ENCODE measurements at regions not wholly inside any gene's neighbourhood (a gene's known extent, or its start where the extent isn't known, plus 50 kb on each side); places are given as distances from the start of the nearest gene placed in this dataset.
"Not testable (repeated sequence)": the region's sequence is repeated elsewhere in the genome, so short reads cannot be mapped to it uniquely, and the experiment has no call there.

DNA sequence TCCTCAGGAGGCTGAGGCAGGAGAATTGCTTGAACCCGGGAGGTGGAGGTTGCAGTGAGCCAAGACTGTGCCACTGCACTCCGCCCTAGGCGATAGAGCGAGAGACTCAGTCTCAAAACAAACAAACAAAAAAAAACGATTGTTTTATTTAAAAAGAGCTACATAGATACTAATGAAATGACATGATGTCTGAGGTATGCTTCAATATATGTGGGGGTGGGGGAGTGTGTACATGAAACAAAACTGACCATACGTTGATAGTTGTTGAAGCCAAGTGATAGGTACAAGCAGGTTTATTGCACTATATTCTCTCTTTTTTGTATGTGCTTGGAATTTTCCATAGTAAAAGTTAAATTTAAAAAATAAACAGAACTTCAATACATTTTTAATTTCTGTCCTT is 240.1 kb downstream of the TFAP2A start:
- no peaks in the 10 kb centered on the region for H3K36me3 ChIP-seq (ENCODE audit: low read depth)
- no peaks in the 10 kb centered on the region for H3K4me1 ChIP-seq (ENCODE audit: low read depth)
- ATAC-seq (no peak), DNase-seq (no peak)
- no peaks in the 10 kb centered on the region for H3K9me3 ChIP-seq
- no peak overlapping the region for H3K4me3 ChIP-seq
- intact Hi-C loops (cut with DNase I, micrococcal nuclease): no loop called here
- TF ChIP-seq, protein P1, sequence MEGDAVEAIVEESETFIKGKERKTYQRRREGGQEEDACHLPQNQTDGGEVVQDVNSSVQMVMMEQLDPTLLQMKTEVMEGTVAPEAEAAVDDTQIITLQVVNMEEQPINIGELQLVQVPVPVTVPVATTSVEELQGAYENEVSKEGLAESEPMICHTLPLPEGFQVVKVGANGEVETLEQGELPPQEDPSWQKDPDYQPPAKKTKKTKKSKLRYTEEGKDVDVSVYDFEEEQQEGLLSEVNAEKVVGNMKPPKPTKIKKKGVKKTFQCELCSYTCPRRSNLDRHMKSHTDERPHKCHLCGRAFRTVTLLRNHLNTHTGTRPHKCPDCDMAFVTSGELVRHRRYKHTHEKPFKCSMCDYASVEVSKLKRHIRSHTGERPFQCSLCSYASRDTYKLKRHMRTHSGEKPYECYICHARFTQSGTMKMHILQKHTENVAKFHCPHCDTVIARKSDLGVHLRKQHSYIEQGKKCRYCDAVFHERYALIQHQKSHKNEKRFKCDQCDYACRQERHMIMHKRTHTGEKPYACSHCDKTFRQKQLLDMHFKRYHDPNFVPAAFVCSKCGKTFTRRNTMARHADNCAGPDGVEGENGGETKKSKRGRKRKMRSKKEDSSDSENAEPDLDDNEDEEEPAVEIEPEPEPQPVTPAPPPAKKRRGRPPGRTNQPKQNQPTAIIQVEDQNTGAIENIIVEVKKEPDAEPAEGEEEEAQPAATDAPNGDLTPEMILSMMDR (IDR thresholded peaks at IDR 0.05): no peak

DNA sequence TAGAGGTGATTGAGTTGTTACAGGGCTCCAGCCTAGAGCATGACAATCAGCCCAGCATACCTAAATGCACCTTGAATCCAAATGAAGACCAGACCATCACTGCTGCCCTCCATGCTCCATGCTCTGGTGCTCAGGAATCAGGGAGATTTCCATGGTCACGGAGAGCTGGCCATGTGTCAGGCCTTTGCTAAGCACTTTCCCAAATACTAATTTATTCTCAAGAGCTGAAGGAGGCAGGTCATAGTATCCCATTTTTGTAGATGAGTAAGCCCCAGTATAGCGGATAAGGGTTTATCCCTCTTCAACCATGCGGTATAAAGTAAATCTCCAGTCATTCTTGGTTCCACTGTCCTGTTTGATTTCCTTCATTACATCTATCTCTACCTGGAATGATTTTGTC is 240.8 kb downstream of the TFAP2A start:
- intact Hi-C loops (cut with DNase I, micrococcal nuclease): no loop called here
- TF ChIP-seq, protein P1 (IDR thresholded peaks at IDR 0.05): no peak
- no peaks in the 10 kb centered on the region for H3K9me3 ChIP-seq
- no peak for ATAC-seq
- no peaks in the 10 kb centered on the region for H3K36me3 ChIP-seq (ENCODE audit: low read depth)
- H3K4me1 ChIP-seq (ENCODE audit: low read depth): no peaks in the 10 kb centered on the region
- H3K4me3 ChIP-seq: no peak overlapping the region
- DNase-seq: no peak

DNA sequence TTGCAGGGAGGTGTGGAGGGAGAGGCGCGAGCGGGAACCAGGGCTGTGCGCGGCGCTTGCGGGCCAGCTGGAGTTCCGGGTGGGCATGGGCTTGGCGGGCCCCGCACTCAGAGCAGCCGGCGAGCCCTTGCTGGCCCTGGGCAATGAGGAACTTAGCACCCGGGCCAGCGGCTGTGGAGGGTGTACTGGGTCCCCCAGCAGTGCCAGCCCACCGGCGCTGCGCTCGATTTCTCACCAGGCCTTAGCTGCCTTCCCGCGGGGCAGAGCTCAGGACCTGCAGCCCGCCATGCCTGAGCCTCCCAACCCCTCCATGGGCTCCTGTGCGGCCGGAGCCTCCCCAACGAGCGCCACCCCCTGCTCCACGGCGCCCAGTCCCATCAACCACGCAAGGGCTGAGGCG is 243.2 kb downstream of the TFAP2A start:
- ATAC-seq; H3K4me3 ChIP-seq; H3K9me3 ChIP-seq; H3K36me3 ChIP-seq (ENCODE audit: low read depth); DNase-seq; H3K4me1 ChIP-seq (ENCODE audit: low read depth); intact Hi-C loops (cut with DNase I, micrococcal nuclease): not testable (repeated sequence)

DNA sequence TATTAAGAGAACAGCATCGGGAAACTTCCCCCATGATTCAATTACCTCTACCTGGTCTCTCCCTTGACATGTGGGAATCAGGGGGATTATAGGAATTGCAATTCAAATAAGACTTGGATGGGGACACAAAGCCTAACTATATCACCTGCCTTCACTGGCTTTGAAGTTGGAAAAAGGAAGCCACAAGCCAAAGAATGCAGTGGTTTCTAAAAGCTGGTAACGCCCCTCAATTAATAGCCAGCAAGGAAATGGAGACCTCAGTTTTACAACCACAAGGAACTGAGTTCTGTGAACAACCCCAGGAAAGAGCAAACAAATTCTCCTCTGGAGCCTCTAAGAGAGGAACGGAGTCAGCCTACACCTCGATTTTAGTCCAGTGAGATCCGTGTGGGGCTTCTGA is 244.1 kb downstream of the TFAP2A start:
- ATAC-seq (no peak), DNase-seq (no peak)
- H3K4me1 ChIP-seq (ENCODE audit: low read depth): no peaks in the 10 kb centered on the region
- intact Hi-C loops (cut with DNase I, micrococcal nuclease): no loop called here
- H3K4me3 ChIP-seq: no peak overlapping the region
- no peaks in the 10 kb centered on the region for H3K9me3 ChIP-seq
- no peaks in the 10 kb centered on the region for H3K36me3 ChIP-seq (ENCODE audit: low read depth)
- TF ChIP-seq, protein P1 (IDR thresholded peaks at IDR 0.05): no peak

DNA sequence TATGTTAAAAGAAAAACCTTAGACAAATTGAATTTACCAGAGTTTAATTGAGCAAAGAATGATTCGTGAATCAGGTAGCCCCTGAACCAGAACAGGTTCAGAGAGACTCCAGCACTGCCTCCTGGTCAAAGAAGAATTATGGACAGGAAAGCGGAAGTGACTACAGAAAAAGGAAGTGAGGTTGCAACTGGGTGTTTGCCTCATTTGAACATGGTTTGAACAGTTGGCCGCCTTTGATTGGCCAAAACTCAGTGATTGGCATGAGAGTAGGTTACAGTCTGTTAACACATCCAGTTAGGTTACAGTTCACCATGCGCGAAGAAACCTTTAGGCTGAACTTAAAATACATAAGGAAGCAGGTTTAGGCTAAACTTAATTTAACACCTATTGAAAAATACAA is 248.8 kb downstream of the TFAP2A start:
- TF ChIP-seq, protein P1 (IDR thresholded peaks at IDR 0.05): no peak
- intact Hi-C loops (cut with DNase I, micrococcal nuclease): no loop called here
- DNase-seq (no peak), ATAC-seq (no peak)
- H3K4me3 ChIP-seq: no peak overlapping the region
- H3K36me3 ChIP-seq (ENCODE audit: low read depth): no peaks in the 10 kb centered on the region
- H3K9me3 ChIP-seq: no peaks in the 10 kb centered on the region
- no peaks in the 10 kb centered on the region for H3K4me1 ChIP-seq (ENCODE audit: low read depth)

DNA sequence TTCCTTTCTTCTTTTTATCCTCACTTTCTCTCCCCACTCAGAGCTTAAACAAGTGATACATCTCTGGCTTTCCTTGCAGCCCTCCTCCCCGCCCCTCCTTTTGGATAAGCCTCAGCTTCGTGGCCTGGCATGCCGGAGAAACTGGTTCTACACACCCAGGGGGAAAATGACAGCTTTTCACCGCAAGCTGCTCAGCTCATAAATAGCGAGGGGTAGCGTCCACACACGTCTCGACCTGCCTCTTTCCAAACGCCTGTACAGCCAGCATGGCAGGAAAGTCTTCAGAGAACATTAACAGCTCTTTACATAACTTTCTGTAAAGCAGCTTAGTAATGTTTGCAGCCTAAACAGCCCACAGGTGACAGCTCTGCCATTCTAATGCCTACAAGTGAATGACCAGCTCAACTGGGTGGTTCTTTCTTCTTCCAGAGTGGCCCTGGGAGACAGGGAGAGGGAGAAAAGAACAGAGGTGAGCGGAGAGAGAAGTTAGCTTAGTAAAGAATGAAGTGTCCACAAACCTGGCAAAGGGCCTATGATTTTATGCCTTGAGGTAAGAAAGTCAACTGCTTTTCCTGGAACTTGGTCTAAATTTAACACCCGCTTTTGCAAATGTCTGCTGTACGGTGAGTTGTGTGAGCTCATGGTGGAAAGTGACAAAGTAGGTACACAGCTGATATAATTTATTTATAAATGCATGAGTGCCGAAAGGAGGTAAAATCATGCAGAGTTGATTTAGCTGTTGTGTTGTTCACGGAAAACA is 251.5 kb downstream of the TFAP2A start:
- TF ChIP-seq, protein P1 (IDR thresholded peaks at IDR 0.05): no peak
- Histone ChIP-seq H3K36me3 (ENCODE audit: low read depth) (no peaks in the 10 kb centered on the region), H3K4me3 (no peak overlapping the region), H3K4me1 (ENCODE audit: low read depth) (no peaks in the 10 kb centered on the region), H3K9me3 (no peaks in the 10 kb centered on the region)
- ATAC-seq (no peak), DNase-seq (no peak)
- intact Hi-C loops (cut with DNase I, micrococcal nuclease): no loop called here
